ENCODE measurements at regions not wholly inside any gene's neighbourhood (a gene's known extent, or its start where the extent isn't known, plus 50 kb on each side); places are given as distances from the start of the nearest gene placed in this dataset.

- no peak for DNase-seq (ENCODE audit: low read depth in 2 of 3, low spot score in 2 of 3)
These were observed 165.8 kb downstream of the INHBA start for GRCh38 chr7:41536873-41537665.

- no peak for DNase-seq (ENCODE audit: low read depth in 2 of 3, low spot score in 2 of 3)
These were observed 166.6 kb downstream of the INHBA start for GRCh38 chr7:41536122-41536872.

- no peak for DNase-seq (ENCODE audit: low read depth in 2 of 3, low spot score in 2 of 3)
These were observed 173.1 kb downstream of the INHBA start for GRCh38 chr7:41529831-41530230.

GRCh38 chr7:41524876-41525275, 178.0 kb downstream of the INHBA start:
- no peak for DNase-seq (ENCODE audit: low read depth in 2 of 3, low spot score in 2 of 3)

GRCh38 chr7:41520445-41520844, 182.4 kb downstream of the INHBA start:
- DNase-seq (ENCODE audit: low read depth in 2 of 3, low spot score in 2 of 3) = no peak

- no peak for DNase-seq (ENCODE audit: low read depth in 2 of 3, low spot score in 2 of 3)
These were observed 185.1 kb downstream of the INHBA start for GRCh38 chr7:41517771-41518170.

GRCh38 chr7:41508755-41509154, 194.1 kb downstream of the INHBA start:
- DNase-seq (ENCODE audit: low read depth in 2 of 3, low spot score in 2 of 3) = no peak

GRCh38 chr7:41507686-41508268, 195.1 kb downstream of the INHBA start:
- DNase-seq (ENCODE audit: low read depth in 2 of 3, low spot score in 2 of 3) = no peak

- no peak for DNase-seq (ENCODE audit: low read depth in 2 of 3, low spot score in 2 of 3)
These were observed 198.5 kb downstream of the INHBA start for GRCh38 chr7:41504214-41504980.

GRCh38 chr7:41503438-41503837, 199.5 kb downstream of the INHBA start:
- DNase-seq (ENCODE audit: low read depth in 2 of 3, low spot score in 2 of 3) = no peak

- no peak for DNase-seq (ENCODE audit: low read depth in 2 of 3, low spot score in 2 of 3)
These were observed 201.4 kb downstream of the INHBA start for GRCh38 chr7:41501466-41501865.

GRCh38 chr7:41501006-41501405, 201.9 kb downstream of the INHBA start:
- no peak for DNase-seq (ENCODE audit: low read depth in 2 of 3, low spot score in 2 of 3)

- DNase-seq (ENCODE audit: low read depth in 2 of 3, low spot score in 2 of 3) = no peak
These were observed 210.3 kb downstream of the INHBA start for GRCh38 chr7:41492603-41493002.

- DNase-seq (ENCODE audit: low read depth in 2 of 3, low spot score in 2 of 3) = no peak
These were observed 210.9 kb downstream of the INHBA start for GRCh38 chr7:41491883-41492471.

- DNase-seq (ENCODE audit: low read depth in 2 of 3, low spot score in 2 of 3) = no peak
These were observed 211.6 kb downstream of the INHBA start for GRCh38 chr7:41491308-41491707.

- no peak for DNase-seq (ENCODE audit: low read depth in 2 of 3, low spot score in 2 of 3)
These were observed 213.0 kb downstream of the INHBA start for GRCh38 chr7:41489885-41490284.

- no peak for DNase-seq (ENCODE audit: low read depth in 2 of 3, low spot score in 2 of 3)
These were observed 215.5 kb downstream of the INHBA start for GRCh38 chr7:41487229-41487940.

GRCh38 chr7:41481353-41481752, 221.5 kb downstream of the INHBA start:
- DNase-seq (ENCODE audit: low read depth in 2 of 3, low spot score in 2 of 3) = no peak

- no peak for DNase-seq (ENCODE audit: low read depth in 2 of 3, low spot score in 2 of 3)
These were observed 224.7 kb downstream of the INHBA start for GRCh38 chr7:41478187-41478586.

GRCh38 chr7:41476460-41476803, 226.5 kb downstream of the INHBA start:
- DNase-seq (ENCODE audit: low read depth in 2 of 3, low spot score in 2 of 3) = no peak

Data from hematopoietic multipotent progenitor cell (in vitro differentiated cells).